ENCODE measurements at regions not wholly inside any gene's neighbourhood (a gene's known extent, or its start where the extent isn't known, plus 50 kb on each side); places are given as distances from the start of the nearest gene placed in this dataset.

DNA sequence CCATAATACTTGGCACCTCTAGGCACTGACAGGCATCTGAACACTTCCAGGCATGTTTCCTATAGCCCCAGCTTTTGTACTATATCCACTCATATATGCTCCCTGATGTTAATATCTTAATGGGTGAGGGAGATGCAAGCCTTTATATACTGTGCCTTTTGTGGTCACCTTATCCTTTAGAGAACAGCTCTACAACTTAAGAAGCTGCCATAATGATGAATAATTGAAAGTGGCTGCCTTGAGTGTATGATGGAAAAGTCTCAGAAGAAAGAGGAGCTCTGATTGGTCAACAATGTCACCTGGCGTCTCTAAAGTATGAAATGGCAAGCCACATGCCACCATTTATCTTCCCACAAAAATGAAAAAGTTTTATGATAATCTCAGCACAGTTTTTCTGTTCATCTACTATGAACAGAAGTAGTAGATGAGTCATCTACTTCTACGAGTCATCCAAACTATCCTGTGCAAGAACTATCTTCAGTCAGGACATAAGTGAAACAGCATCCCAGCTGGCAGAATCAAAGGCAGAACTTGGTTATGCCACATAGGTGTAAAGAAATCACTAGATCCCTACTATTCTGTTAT lies 997.9 kb upstream of the CELF4 start:
- TF ChIP-seq, protein P1, sequence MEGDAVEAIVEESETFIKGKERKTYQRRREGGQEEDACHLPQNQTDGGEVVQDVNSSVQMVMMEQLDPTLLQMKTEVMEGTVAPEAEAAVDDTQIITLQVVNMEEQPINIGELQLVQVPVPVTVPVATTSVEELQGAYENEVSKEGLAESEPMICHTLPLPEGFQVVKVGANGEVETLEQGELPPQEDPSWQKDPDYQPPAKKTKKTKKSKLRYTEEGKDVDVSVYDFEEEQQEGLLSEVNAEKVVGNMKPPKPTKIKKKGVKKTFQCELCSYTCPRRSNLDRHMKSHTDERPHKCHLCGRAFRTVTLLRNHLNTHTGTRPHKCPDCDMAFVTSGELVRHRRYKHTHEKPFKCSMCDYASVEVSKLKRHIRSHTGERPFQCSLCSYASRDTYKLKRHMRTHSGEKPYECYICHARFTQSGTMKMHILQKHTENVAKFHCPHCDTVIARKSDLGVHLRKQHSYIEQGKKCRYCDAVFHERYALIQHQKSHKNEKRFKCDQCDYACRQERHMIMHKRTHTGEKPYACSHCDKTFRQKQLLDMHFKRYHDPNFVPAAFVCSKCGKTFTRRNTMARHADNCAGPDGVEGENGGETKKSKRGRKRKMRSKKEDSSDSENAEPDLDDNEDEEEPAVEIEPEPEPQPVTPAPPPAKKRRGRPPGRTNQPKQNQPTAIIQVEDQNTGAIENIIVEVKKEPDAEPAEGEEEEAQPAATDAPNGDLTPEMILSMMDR (IDR thresholded peaks at IDR 0.05; ENCODE audit: low read depth, low read length, poor library complexity, severe bottlenecking): no peak
- no peak for TF ChIP-seq EZH2phosphoT487 (IDR thresholded peaks at IDR 0.05; ENCODE audit: borderline replicate concordance, low read length)
- H3K9me3 ChIP-seq (ENCODE audit: control insufficient read depth, insufficient read depth, low read length): peaks cover 3% of the 10 kb centered on the region; the same call in 1 of the 2 replicates

GRCh38 chr18:38557006-38557405 lies 991.4 kb upstream of the CELF4 start:
- Histone ChIP-seq H3K27ac (ENCODE audit: low read depth, low read length) (no peak overlapping the region), H3K4me1 (ENCODE audit: control insufficient read depth, low read length) (no peaks in the 10 kb centered on the region), H3K9me2 (replicated peaks; ENCODE audit: control insufficient read depth, low read length) (no peaks in the 10 kb centered on the region), H3K9me3 (ENCODE audit: control insufficient read depth, insufficient read depth, low read length) (no peaks in the 10 kb centered on the region), H3K4me2 (ENCODE audit: low read length) (no peak overlapping the region), H3K4me3 (ENCODE audit: low read length) (no peak overlapping the region), H3K79me2 (ENCODE audit: control insufficient read depth, low read length) (no peaks in the 10 kb centered on the region), H3K27me3 (ENCODE audit: control insufficient read depth, low read length) (no peaks in the 10 kb centered on the region), H4K20me1 (ENCODE audit: control insufficient read depth, insufficient read depth, low read depth, low read length) (no peaks in the 10 kb centered on the region), H3F3A (ENCODE audit: control insufficient read depth, insufficient read depth) (no peaks in the 10 kb centered on the region), H3K36me3 (ENCODE audit: control insufficient read depth, low read length) (no peaks in the 10 kb centered on the region)
- TF ChIP-seq, protein P1 (IDR thresholded peaks at IDR 0.05; ENCODE audit: low read depth, low read length, poor library complexity, severe bottlenecking): no peak
- TF ChIP-seq EZH2phosphoT487 (IDR thresholded peaks at IDR 0.05; ENCODE audit: borderline replicate concordance, low read length): no peak

More for the DNA sequence above, 997.9 kb upstream of the CELF4 start:
- Histone ChIP-seq H3K27ac (ENCODE audit: low read depth, low read length) (no peak overlapping the region), H3F3A (ENCODE audit: control insufficient read depth, insufficient read depth) (no peaks in the 10 kb centered on the region), H3K9me2 (replicated peaks; ENCODE audit: control insufficient read depth, low read length) (no peaks in the 10 kb centered on the region), H3K79me2 (ENCODE audit: control insufficient read depth, low read length) (no peaks in the 10 kb centered on the region), H3K27me3 (ENCODE audit: control insufficient read depth, low read length) (no peaks in the 10 kb centered on the region), H3K4me1 (ENCODE audit: control insufficient read depth, low read length) (no peaks in the 10 kb centered on the region), H4K20me1 (ENCODE audit: control insufficient read depth, insufficient read depth, low read depth, low read length) (no peaks in the 10 kb centered on the region), H3K4me2 (ENCODE audit: low read length) (no peak overlapping the region), H3K36me3 (ENCODE audit: control insufficient read depth, low read length) (no peaks in the 10 kb centered on the region), H3K4me3 (ENCODE audit: low read length) (no peak overlapping the region)

- H3K9me2 ChIP-seq (replicated peaks; ENCODE audit: control insufficient read depth, low read length): no peaks in the 10 kb centered on the region
- H4K20me1 ChIP-seq (ENCODE audit: control insufficient read depth, insufficient read depth, low read depth, low read length): no peaks in the 10 kb centered on the region
- no peak overlapping the region for H3K4me3 ChIP-seq (ENCODE audit: low read length)
- H3K27me3 ChIP-seq (ENCODE audit: control insufficient read depth, low read length): no peaks in the 10 kb centered on the region
- no peak overlapping the region for H3K27ac ChIP-seq (ENCODE audit: low read depth, low read length)
- no peaks in the 10 kb centered on the region for H3K79me2 ChIP-seq (ENCODE audit: control insufficient read depth, low read length)
- TF ChIP-seq EZH2phosphoT487 (IDR thresholded peaks at IDR 0.05; ENCODE audit: borderline replicate concordance, low read length): no peak
- TF ChIP-seq, protein P1 (IDR thresholded peaks at IDR 0.05; ENCODE audit: low read depth, low read length, poor library complexity, severe bottlenecking): no peak
- H3K4me2 ChIP-seq (ENCODE audit: low read length): no peak overlapping the region
- H3K36me3 ChIP-seq (ENCODE audit: control insufficient read depth, low read length): no peaks in the 10 kb centered on the region
- H3K4me1 ChIP-seq (ENCODE audit: control insufficient read depth, low read length): no peaks in the 10 kb centered on the region
- H3K9me3 ChIP-seq (ENCODE audit: control insufficient read depth, insufficient read depth, low read length): no peaks in the 10 kb centered on the region
- H3F3A ChIP-seq (ENCODE audit: control insufficient read depth, insufficient read depth): no peaks in the 10 kb centered on the region
Measured at GRCh38 chr18:38552732-38553321, 987.2 kb upstream of the CELF4 start.

All from DOHH2 (cell line).